ENCODE measurements at regions not wholly inside any gene's neighbourhood (a gene's known extent, or its start where the extent isn't known, plus 50 kb on each side); places are given as distances from the start of the nearest gene placed in this dataset.

- Histone ChIP-seq H3K4me3 (ENCODE audit: low read length in 2 of 2) (no peak overlapping the region), H3K27ac (ENCODE audit: low read depth in 2 of 2, low read length in 2 of 2) (no peak overlapping the region), H3K4me1 (ENCODE audit: control insufficient read depth in 2 of 2, insufficient read depth in 2 of 2, low read length in 2 of 2) (no peaks in the 10 kb centered on the region), H3K9me3 (ENCODE audit: control insufficient read depth in 2 of 2, low read length in 2 of 2) (peaks cover 0 to 2% of the 10 kb centered on the region in 2 donors), H3K9ac (ENCODE audit: low read depth in 1 of 2, low read length in 2 of 2) (no peak overlapping the region), H3K27me3 (ENCODE audit: control insufficient read depth in 2 of 2, insufficient read depth in 2 of 2, low read length in 2 of 2) (no peaks in the 10 kb centered on the region), H3K36me3 (ENCODE audit: control insufficient read depth in 2 of 2, insufficient read depth in 2 of 2, low read length in 2 of 2) (no peaks in the 10 kb centered on the region)
These were observed 986.5 kb downstream of the CDH18 start for GRCh38 chr5:19001539-19001938.

GRCh38 chr5:19002111-19002510 lies 985.9 kb downstream of the CDH18 start:
- Histone ChIP-seq H3K9ac (ENCODE audit: low read depth in 1 of 2, low read length in 2 of 2) (no peak overlapping the region), H3K36me3 (ENCODE audit: control insufficient read depth in 2 of 2, insufficient read depth in 2 of 2, low read length in 2 of 2) (no peaks in the 10 kb centered on the region), H3K27ac (ENCODE audit: low read depth in 2 of 2, low read length in 2 of 2) (no peak overlapping the region), H3K27me3 (ENCODE audit: control insufficient read depth in 2 of 2, insufficient read depth in 2 of 2, low read length in 2 of 2) (no peaks in the 10 kb centered on the region), H3K4me3 (ENCODE audit: low read length in 2 of 2) (no peak overlapping the region), H3K4me1 (ENCODE audit: control insufficient read depth in 2 of 2, insufficient read depth in 2 of 2, low read length in 2 of 2) (no peaks in the 10 kb centered on the region), H3K9me3 (ENCODE audit: control insufficient read depth in 2 of 2, low read length in 2 of 2) (peaks cover 0 to 5% of the 10 kb centered on the region in 2 donors)

GRCh38 chr5:19018822-19019221 lies 969.2 kb downstream of the CDH18 start:
- no peak overlapping the region for H3K27ac ChIP-seq (ENCODE audit: low read depth in 2 of 2, low read length in 2 of 2)
- H3K27me3 ChIP-seq (ENCODE audit: control insufficient read depth in 2 of 2, insufficient read depth in 2 of 2, low read length in 2 of 2), result no peaks in the 10 kb centered on the region
- H3K9ac ChIP-seq (ENCODE audit: low read depth in 1 of 2, low read length in 2 of 2), result no peak overlapping the region
- no peaks in the 10 kb centered on the region for H3K9me3 ChIP-seq (ENCODE audit: control insufficient read depth in 2 of 2, low read length in 2 of 2)
- no peaks in the 10 kb centered on the region for H3K4me1 ChIP-seq (ENCODE audit: control insufficient read depth in 2 of 2, insufficient read depth in 2 of 2, low read length in 2 of 2)
- no peaks in the 10 kb centered on the region for H3K36me3 ChIP-seq (ENCODE audit: control insufficient read depth in 2 of 2, insufficient read depth in 2 of 2, low read length in 2 of 2)
- H3K4me3 ChIP-seq (ENCODE audit: low read length in 2 of 2), result no peak overlapping the region

- no peak overlapping the region for H3K4me3 ChIP-seq (ENCODE audit: low read length in 2 of 2)
- H3K27ac ChIP-seq (ENCODE audit: low read depth in 2 of 2, low read length in 2 of 2), result no peak overlapping the region
- H3K9me3 ChIP-seq (ENCODE audit: control insufficient read depth in 2 of 2, low read length in 2 of 2), result no peaks in the 10 kb centered on the region
- H3K36me3 ChIP-seq (ENCODE audit: control insufficient read depth in 2 of 2, insufficient read depth in 2 of 2, low read length in 2 of 2), result no peaks in the 10 kb centered on the region
- no peaks in the 10 kb centered on the region for H3K4me1 ChIP-seq (ENCODE audit: control insufficient read depth in 2 of 2, insufficient read depth in 2 of 2, low read length in 2 of 2)
- H3K27me3 ChIP-seq (ENCODE audit: control insufficient read depth in 2 of 2, insufficient read depth in 2 of 2, low read length in 2 of 2), result no peaks in the 10 kb centered on the region
- H3K9ac ChIP-seq (ENCODE audit: low read depth in 1 of 2, low read length in 2 of 2), result no peak overlapping the region
These were observed 956.5 kb downstream of the CDH18 start for GRCh38 chr5:19031491-19031890.

- no peaks in the 10 kb centered on the region for H3K9me3 ChIP-seq (ENCODE audit: control insufficient read depth in 2 of 2, low read length in 2 of 2)
- no peak overlapping the region for H3K27ac ChIP-seq (ENCODE audit: low read depth in 2 of 2, low read length in 2 of 2)
- H3K4me1 ChIP-seq (ENCODE audit: control insufficient read depth in 2 of 2, insufficient read depth in 2 of 2, low read length in 2 of 2), result no peaks in the 10 kb centered on the region
- H3K4me3 ChIP-seq (ENCODE audit: low read length in 2 of 2), result no peak overlapping the region
- no peaks in the 10 kb centered on the region for H3K27me3 ChIP-seq (ENCODE audit: control insufficient read depth in 2 of 2, insufficient read depth in 2 of 2, low read length in 2 of 2)
- no peak overlapping the region for H3K9ac ChIP-seq (ENCODE audit: low read depth in 1 of 2, low read length in 2 of 2)
- H3K36me3 ChIP-seq (ENCODE audit: control insufficient read depth in 2 of 2, insufficient read depth in 2 of 2, low read length in 2 of 2), result no peaks in the 10 kb centered on the region
These were observed 952.2 kb downstream of the CDH18 start for GRCh38 chr5:19035816-19036215.

GRCh38 chr5:19042106-19042505 lies 945.9 kb downstream of the CDH18 start:
- no peak overlapping the region for H3K9ac ChIP-seq (ENCODE audit: low read depth in 1 of 2, low read length in 2 of 2)
- H3K27me3 ChIP-seq (ENCODE audit: control insufficient read depth in 2 of 2, insufficient read depth in 2 of 2, low read length in 2 of 2), result no peaks in the 10 kb centered on the region
- no peaks in the 10 kb centered on the region for H3K9me3 ChIP-seq (ENCODE audit: control insufficient read depth in 2 of 2, low read length in 2 of 2)
- no peaks in the 10 kb centered on the region for H3K4me1 ChIP-seq (ENCODE audit: control insufficient read depth in 2 of 2, insufficient read depth in 2 of 2, low read length in 2 of 2)
- no peaks in the 10 kb centered on the region for H3K36me3 ChIP-seq (ENCODE audit: control insufficient read depth in 2 of 2, insufficient read depth in 2 of 2, low read length in 2 of 2)
- no peak overlapping the region for H3K27ac ChIP-seq (ENCODE audit: low read depth in 2 of 2, low read length in 2 of 2)
- no peak overlapping the region for H3K4me3 ChIP-seq (ENCODE audit: low read length in 2 of 2)

GRCh38 chr5:19044311-19044710 lies 943.7 kb downstream of the CDH18 start:
- Histone ChIP-seq H3K9ac (ENCODE audit: low read depth in 1 of 2, low read length in 2 of 2) (no peak overlapping the region), H3K27me3 (ENCODE audit: control insufficient read depth in 2 of 2, insufficient read depth in 2 of 2, low read length in 2 of 2) (no peaks in the 10 kb centered on the region), H3K36me3 (ENCODE audit: control insufficient read depth in 2 of 2, insufficient read depth in 2 of 2, low read length in 2 of 2) (no peaks in the 10 kb centered on the region), H3K4me1 (ENCODE audit: control insufficient read depth in 2 of 2, insufficient read depth in 2 of 2, low read length in 2 of 2) (no peaks in the 10 kb centered on the region), H3K4me3 (ENCODE audit: low read length in 2 of 2) (no peak overlapping the region), H3K9me3 (ENCODE audit: control insufficient read depth in 2 of 2, low read length in 2 of 2) (no peaks in the 10 kb centered on the region), H3K27ac (ENCODE audit: low read depth in 2 of 2, low read length in 2 of 2) (no peak overlapping the region)

GRCh38 chr5:19044931-19045695 lies 942.9 kb downstream of the CDH18 start:
- H3K36me3 ChIP-seq (ENCODE audit: control insufficient read depth in 2 of 2, insufficient read depth in 2 of 2, low read length in 2 of 2), result no peaks in the 10 kb centered on the region
- no peaks in the 10 kb centered on the region for H3K27me3 ChIP-seq (ENCODE audit: control insufficient read depth in 2 of 2, insufficient read depth in 2 of 2, low read length in 2 of 2)
- no peak overlapping the region for H3K4me3 ChIP-seq (ENCODE audit: low read length in 2 of 2)

GRCh38 chr5:19047277-19047676 lies 940.7 kb downstream of the CDH18 start:
- Histone ChIP-seq H3K4me1 (ENCODE audit: control insufficient read depth in 2 of 2, insufficient read depth in 2 of 2, low read length in 2 of 2) (no peaks in the 10 kb centered on the region), H3K9me3 (ENCODE audit: control insufficient read depth in 2 of 2, low read length in 2 of 2) (no peaks in the 10 kb centered on the region), H3K9ac (ENCODE audit: low read depth in 1 of 2, low read length in 2 of 2) (no peak overlapping the region), H3K27ac (ENCODE audit: low read depth in 2 of 2, low read length in 2 of 2) (no peak overlapping the region), H3K4me3 (ENCODE audit: low read length in 2 of 2) (no peak overlapping the region), H3K27me3 (ENCODE audit: control insufficient read depth in 2 of 2, insufficient read depth in 2 of 2, low read length in 2 of 2) (no peaks in the 10 kb centered on the region), H3K36me3 (ENCODE audit: control insufficient read depth in 2 of 2, insufficient read depth in 2 of 2, low read length in 2 of 2) (no peaks in the 10 kb centered on the region)

More at GRCh38 chr5:19044931-19045695, 942.9 kb downstream of the CDH18 start:
- Histone ChIP-seq H3K9me3 (ENCODE audit: control insufficient read depth in 2 of 2, low read length in 2 of 2) (no peaks in the 10 kb centered on the region), H3K9ac (ENCODE audit: low read depth in 1 of 2, low read length in 2 of 2) (no peak overlapping the region), H3K4me1 (ENCODE audit: control insufficient read depth in 2 of 2, insufficient read depth in 2 of 2, low read length in 2 of 2) (no peaks in the 10 kb centered on the region), H3K27ac (ENCODE audit: low read depth in 2 of 2, low read length in 2 of 2) (no peak overlapping the region)

- no peaks in the 10 kb centered on the region for H3K36me3 ChIP-seq (ENCODE audit: control insufficient read depth in 2 of 2, insufficient read depth in 2 of 2, low read length in 2 of 2)
- H3K4me3 ChIP-seq (ENCODE audit: low read length in 2 of 2), result no peak overlapping the region
- no peaks in the 10 kb centered on the region for H3K27me3 ChIP-seq (ENCODE audit: control insufficient read depth in 2 of 2, insufficient read depth in 2 of 2, low read length in 2 of 2)
- H3K27ac ChIP-seq (ENCODE audit: low read depth in 2 of 2, low read length in 2 of 2), result no peak overlapping the region
- no peaks in the 10 kb centered on the region for H3K9me3 ChIP-seq (ENCODE audit: control insufficient read depth in 2 of 2, low read length in 2 of 2)
- no peak overlapping the region for H3K9ac ChIP-seq (ENCODE audit: low read depth in 1 of 2, low read length in 2 of 2)
- no peaks in the 10 kb centered on the region for H3K4me1 ChIP-seq (ENCODE audit: control insufficient read depth in 2 of 2, insufficient read depth in 2 of 2, low read length in 2 of 2)
These were observed 939.3 kb downstream of the CDH18 start for GRCh38 chr5:19048726-19049125.
